Renal pelvis (tissue), 1 donor: ENCODE measurements at regions not wholly inside any gene's neighbourhood (a gene's known extent, or its start where the extent isn't known, plus 50 kb on each side); places are given as distances from the start of the nearest gene placed in this dataset.
"Not testable (repeated sequence)": the region's sequence is repeated elsewhere in the genome, so short reads cannot be mapped to it uniquely, and the experiment has no call there.

Source experiments
- DNase-seq: peaks from one replicate; pipeline ENCODE4 v3.0.0-alpha.2; 2013

- DNase-seq = no peak
Observed at GRCh38 chr19:29012457-29012856, 200.5 kb downstream of the UQCRFS1 start.

- DNase-seq = no peak
Observed at GRCh38 chr19:29010276-29010675, 202.7 kb downstream of the UQCRFS1 start.

DNA sequence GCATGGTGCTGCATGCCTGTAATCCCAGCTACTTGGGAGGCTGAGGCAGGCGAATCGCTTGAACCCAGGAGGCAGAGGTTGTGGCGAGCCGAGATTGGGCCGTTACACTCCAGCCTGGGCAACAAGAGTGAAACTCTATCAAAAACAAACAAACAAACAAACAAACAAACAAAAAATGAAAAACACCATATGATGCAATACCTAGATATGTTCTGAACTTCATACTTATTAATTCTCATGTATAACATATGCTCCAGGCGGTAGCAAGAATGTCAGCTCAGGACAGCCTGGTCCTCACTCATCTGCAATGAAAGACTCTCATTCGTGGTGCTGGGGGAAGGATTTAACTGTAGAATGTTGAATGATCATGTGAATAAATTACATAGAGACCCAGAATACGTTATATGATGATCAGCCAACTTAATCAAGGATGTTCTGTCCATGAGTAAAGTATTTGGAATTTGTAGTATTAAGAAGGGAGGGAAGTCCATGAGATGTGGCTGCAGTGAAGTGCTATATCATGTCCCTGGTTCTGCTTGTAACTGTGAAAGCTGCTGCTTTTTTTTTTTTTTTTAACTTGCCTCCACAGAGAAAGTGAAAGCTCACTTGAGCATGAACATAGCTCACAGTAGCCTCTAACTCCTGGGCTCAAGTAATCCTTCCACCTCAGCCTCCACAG lies 206.8 kb downstream of the UQCRFS1 start:
- DNase-seq = no peak

DNA sequence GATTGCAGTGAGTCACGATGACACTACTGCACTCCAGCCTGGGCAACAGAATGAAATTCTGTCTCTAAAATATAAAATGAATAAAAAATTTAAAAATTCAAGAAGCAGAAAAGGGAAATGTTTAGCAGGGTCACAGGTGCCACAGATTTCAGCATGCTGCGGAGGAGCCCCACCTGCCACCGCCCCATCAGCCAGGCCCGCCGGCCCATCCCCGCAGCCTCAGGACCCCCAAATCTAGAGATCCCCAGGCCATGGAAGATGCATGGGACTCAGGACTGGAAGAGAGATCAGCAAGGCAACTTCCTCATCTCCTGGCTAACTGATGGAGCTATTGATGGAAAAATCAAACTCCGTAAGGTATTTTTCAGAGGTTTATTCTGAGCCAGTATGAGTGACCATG lies 208.2 kb downstream of the UQCRFS1 start:
- no peak for DNase-seq

DNA sequence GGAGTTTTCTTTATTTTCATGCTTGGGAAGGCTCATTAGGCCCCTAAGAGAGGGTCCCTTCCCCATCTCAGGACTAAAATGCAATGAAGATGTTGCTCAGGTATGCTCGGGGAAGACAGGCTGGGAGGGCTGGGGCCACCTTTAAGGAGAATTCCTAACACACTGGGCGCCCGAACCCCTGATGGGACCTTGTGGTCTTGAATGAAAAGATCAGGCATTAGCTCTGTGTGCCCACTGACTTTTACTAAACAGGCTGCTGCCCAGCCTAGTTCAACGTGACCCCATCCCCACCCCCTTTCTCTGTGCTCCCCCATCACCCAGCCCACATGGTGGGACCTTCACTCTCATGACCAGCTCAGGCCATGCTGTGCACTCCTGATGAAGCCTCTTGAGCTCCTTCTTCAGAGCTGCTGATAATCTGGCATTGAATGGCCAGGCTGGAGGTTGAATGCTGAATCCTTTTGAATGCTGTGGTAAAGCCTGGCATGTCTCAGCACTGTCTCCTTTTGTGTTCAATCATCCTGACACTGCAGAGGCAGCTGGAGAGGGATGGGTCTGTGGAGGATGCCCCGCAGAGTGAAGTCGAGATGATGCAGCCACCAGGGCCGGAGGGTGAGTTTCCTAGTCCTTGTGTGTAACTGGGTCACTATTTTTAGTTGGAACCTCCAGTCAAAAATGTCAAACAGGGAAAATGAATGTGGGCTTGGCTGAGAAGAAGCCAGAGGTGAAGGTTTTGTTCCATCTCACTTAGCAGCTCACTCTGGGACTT lies 209.1 kb downstream of the UQCRFS1 start:
- DNase-seq = no peak

DNA sequence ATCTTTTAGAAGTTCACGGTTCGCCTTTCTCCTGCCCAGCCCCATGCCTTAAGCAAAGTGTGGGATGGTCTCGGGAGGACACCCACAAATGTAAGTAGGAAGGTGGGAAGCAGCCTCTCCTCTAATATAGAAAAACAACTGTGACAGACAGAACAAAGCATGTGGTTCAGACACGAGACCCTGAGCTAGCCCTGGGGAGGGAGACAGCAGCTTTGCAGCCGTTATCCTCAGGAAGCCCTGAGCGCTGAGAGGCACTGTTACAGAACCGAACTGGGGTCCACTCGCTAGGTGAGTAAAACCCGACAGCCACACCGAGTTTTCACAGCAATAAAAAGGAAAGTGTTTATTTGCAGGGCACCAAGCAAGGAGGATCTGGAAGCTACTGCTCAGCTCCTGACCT lies 210.6 kb downstream of the UQCRFS1 start:
- no peak for DNase-seq

- no peak for DNase-seq
Observed at GRCh38 chr19:29001597-29002245, 211.2 kb downstream of the UQCRFS1 start.

DNA sequence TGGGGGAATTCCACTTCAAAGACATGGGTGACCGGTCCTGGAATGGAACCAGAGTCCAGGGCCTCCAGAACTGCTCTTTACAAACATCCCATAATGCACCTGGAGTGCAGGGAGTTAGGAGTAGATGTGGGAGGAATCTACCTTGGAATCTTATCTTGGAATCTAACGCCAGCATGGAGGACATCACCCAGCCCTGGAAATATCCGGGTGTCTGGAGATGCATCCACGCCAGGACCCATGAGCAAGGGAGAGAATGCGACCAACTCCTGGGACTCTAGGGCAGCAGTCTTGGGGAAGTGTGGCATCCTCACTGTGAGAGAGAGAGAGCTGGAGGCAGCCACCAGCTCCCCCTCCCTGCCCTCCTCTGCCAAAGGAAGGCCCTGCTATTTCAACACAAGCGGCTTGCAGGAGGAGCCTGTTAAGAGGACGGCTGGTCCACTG lies 211.8 kb downstream of the UQCRFS1 start:
- peak; percentile 60 for DNase-seq

GRCh38 chr19:28999724-29000433 lies 213.1 kb downstream of the UQCRFS1 start:
- no peak for DNase-seq

- no peak for DNase-seq
Observed at GRCh38 chr19:28998974-28999373, 214.0 kb downstream of the UQCRFS1 start.

GRCh38 chr19:28997866-28998265 lies 215.1 kb downstream of the UQCRFS1 start:
- DNase-seq = not testable (repeated sequence)

- peak; percentile 76 for DNase-seq
Observed at GRCh38 chr19:28990522-28990921, 222.4 kb downstream of the UQCRFS1 start.

DNA sequence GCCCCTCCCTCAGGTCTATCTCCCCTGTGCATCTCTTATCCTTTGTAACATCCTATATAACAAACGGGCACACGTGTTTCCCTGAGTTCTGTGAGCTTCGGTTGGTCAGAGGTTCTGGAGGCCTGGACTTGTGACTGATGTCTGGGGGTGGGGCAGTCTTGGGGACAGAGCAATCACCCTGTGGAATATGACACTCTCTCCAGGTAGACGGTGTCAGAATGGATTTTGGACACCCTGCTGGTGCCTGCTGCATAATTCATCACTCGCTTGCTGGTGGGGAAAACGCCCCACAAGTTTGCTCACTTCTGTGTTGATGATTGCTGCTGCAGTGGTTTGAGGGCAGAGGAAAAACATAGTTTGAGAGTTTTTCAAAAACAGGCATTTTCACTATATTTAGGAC lies 223.2 kb downstream of the UQCRFS1 start:
- no peak for DNase-seq

- no peak for DNase-seq
Observed at GRCh38 chr19:28988066-28988465, 224.9 kb downstream of the UQCRFS1 start.

GRCh38 chr19:28987177-28987576 lies 225.8 kb downstream of the UQCRFS1 start:
- DNase-seq = no peak

- no peak for DNase-seq
Observed at GRCh38 chr19:28985201-28985600, 227.8 kb downstream of the UQCRFS1 start.

- DNase-seq = no peak
Observed at GRCh38 chr19:28984315-28984714, 228.6 kb downstream of the UQCRFS1 start.

DNA sequence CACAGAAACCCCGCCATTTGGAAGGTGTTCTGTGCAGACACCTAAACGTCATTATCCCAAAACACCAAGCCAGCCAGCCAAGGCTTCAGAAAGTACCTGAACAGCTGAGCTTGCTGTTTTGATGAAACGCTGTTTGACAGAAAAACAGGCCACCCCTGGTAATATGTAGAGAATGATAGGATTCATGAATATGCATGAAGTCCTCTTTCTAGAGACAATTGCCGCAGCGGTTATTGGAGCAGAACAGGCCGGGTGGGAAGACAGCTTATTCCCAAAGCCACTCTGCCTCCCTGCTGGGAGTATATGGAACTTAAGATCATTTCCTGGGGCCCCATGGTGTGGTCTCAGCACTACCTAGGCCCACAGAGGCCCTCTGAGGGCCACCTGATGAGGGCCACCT lies 229.5 kb downstream of the UQCRFS1 start:
- no peak for DNase-seq

- DNase-seq = no peak
Observed at GRCh38 chr19:28981994-28982393, 231.0 kb downstream of the UQCRFS1 start.

- DNase-seq = no peak
Observed at GRCh38 chr19:28981518-28981917, 231.4 kb downstream of the UQCRFS1 start.

DNA sequence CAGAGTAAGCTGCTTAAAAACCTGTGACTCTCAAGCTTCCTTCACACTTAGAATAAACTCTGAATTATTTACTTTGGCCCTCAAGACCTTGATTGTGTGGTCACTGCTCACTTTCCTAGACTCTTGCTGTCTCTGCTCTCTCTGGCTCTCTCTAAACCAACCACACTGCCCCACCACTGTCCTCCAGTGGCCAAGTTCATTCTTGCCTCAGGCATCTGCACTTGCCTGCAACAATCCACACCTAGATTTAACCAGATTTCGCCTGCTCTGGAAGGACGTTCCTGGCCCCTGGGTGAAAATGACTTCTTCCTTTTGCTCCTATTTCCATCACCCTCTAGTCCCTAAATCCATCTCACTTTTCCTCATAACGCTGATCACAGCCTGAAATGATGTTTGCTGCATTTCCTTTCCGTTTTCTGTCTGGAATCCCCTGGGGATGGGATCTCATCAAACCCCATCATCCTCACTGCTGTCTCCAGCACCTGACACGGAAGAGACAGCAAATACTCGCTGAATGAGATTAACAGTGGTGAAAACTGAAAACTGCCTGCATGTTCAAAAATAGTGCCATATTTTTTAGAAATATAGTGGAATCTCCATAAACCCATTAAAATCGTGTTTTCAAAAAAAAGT lies 232.6 kb downstream of the UQCRFS1 start:
- no peak for DNase-seq

DNA sequence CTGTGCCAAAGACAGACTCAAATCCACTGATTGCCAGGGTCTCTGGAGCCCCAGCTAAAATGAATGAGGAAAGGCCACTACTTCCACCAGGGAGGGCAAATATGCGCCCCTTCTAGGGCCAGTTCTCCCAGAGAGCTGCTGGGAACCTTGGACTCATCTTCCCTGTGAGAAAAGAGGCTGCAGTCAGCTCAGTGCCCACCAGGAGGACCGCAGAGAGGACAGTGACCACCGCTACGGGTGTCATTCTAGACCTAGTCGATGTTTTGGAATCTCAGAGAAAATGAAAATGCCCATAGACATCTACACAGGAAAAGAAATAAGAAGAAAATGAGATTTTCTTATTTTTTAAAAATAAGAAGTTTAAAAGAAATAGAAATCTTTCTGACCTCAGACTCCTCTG lies 235.1 kb downstream of the UQCRFS1 start:
- no peak for DNase-seq
